ENCODE measurements at regions not wholly inside any gene's neighbourhood (a gene's known extent, or its start where the extent isn't known, plus 50 kb on each side); places are given as distances from the start of the nearest gene placed in this dataset.

DNA sequence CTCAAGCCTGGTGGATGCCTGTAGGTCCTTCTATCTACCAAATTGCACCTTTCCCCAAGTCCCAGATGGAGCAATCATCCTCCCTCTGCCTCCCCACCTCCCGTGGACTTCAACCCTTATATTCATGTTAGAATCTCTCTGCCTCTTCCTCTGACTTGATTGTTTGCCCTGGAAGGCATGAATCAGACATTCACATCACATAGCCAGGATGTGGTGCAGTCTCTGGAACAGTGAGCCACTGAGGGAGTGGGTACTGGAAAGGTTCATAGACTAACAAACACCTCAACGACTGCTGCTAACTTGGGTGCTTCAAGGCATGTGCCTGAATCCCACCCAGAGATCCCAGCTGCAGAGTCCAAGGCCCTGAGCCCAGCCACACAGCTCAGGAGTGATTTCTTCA is 494.0 kb downstream of the TNS3 start:
- TF ChIP-seq FOXP2 (optimal IDR thresholded peaks at IDR 0.05; ENCODE audit: borderline replicate concordance, extremely low read depth, extremely low read length, insufficient read depth) (no peak), TAF1 (IDR thresholded peaks at IDR 0.05; ENCODE audit: borderline replicate concordance, insufficient read depth, low read length) (no peak)
